ENCODE measurements at regions not wholly inside any gene's neighbourhood (a gene's known extent, or its start where the extent isn't known, plus 50 kb on each side); places are given as distances from the start of the nearest gene placed in this dataset.
"Not testable (repeated sequence)": the region's sequence is repeated elsewhere in the genome, so short reads cannot be mapped to it uniquely, and the experiment has no call there.

DNA sequence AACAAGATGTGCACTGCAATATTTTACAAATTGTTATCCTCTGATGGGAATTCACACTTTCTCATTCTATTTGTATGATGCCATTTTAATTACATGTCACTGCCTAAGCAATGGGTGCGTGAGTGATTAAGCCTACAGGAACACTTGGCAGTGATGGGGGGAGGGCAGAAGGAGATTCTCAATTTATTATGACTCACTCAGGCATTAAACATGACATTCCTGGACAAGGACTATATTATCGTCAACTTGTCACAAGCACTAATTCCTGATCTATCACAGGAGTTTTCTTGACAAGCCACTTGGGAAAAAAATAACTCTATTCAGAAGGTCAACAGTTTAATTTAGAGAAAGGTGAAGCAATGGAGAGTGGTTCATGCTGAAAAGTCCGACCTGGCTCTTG is 556.8 kb downstream of the NSUN3 start:
- Histone ChIP-seq H3K4me3 (no peak overlapping the region), H3K27me3 (no peaks in the 10 kb centered on the region), H3K27ac (no peak overlapping the region), H3K9me3 (replicated peaks) (no peaks in the 10 kb centered on the region; the same call in 1 of the 2 replicates), H3K36me3 (no peaks in the 10 kb centered on the region), H3K4me1 (no peaks in the 10 kb centered on the region)
- no peak for DNase-seq

DNA sequence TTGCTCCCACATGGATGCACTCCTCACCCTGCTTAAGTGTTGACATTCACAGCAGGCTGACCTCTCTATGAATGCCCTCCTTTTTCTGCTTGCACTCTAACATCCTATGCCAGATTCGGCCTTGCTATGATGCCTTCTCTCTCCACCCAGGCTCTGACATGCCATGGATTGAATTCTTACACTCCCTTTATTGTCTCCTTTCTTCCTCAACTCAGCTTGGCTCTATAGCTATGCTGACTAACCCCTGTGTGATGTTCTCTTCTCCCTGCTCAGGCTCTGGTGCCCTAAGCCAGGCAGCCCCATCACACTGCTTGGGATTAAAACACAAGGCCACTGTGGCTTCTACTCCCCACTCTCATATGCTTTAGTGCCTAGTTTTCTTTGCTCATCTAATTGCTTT is 563.7 kb downstream of the NSUN3 start:
- no peak overlapping the region for H3K4me3 ChIP-seq
- H3K9me3 ChIP-seq (replicated peaks): no peaks in the 10 kb centered on the region
- no peaks in the 10 kb centered on the region for H3K36me3 ChIP-seq
- H3K27me3 ChIP-seq: no peaks in the 10 kb centered on the region
- H3K4me1 ChIP-seq: no peaks in the 10 kb centered on the region
- H3K27ac ChIP-seq: no peak overlapping the region
- no peak for DNase-seq

GRCh38 chr3:94627689-94628088 is 564.8 kb downstream of the NSUN3 start:
- no peaks in the 10 kb centered on the region for H3K9me3 ChIP-seq (replicated peaks)
- H3K4me1 ChIP-seq: no peaks in the 10 kb centered on the region
- no peak overlapping the region for H3K27ac ChIP-seq
- H3K27me3 ChIP-seq: no peaks in the 10 kb centered on the region
- no peak for DNase-seq
- no peaks in the 10 kb centered on the region for H3K36me3 ChIP-seq
- no peak overlapping the region for H3K4me3 ChIP-seq

DNA sequence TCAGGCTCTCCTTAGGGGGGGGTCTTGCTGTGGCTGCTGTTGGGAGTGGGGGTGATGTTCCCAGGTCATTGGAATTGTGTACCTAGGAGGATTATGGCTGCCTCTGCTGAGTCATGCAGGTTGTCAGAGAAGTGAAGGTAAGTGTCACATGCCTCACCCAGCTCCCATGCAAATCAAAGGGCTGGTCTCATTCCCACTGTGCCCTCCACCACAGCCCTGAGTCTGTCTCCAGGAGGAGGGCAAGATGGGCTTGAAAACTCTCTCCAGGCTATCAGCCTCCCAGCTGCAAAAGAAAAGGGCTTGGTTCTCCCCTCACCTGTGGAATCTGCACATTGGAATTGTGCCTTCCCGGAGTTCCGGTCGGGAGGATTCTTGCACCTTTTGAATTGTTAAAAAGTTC is 580.5 kb downstream of the NSUN3 start:
- Histone ChIP-seq H3K9me3 (replicated peaks) (no peaks in the 10 kb centered on the region), H3K36me3 (no peaks in the 10 kb centered on the region), H3K27me3 (no peaks in the 10 kb centered on the region), H3K27ac (no peak overlapping the region), H3K4me1 (peaks cover 3% of the 10 kb centered on the region; the same call in 1 of the 2 replicates), H3K4me3 (no peak overlapping the region)
- DNase-seq: no peak

DNA sequence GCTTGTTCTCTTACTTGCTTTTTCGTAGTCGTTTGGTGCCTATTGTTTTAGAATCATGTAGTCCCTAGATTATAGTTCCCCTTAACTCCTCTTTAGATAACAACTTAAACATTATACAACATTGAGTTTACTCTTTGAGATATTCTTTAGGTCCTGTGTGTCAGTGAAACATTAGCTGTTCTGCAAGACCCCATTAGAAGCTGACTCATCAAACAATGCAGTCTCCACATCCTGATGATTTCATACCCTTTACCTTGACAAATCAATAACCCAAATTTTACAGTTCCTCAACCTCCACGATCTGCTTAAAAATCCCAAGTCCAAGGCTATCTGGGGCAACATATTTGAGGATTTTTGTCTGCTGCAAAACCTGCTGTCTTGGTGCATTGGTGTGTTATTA is 582.9 kb downstream of the NSUN3 start:
- Histone ChIP-seq H3K4me1 (peaks cover 3% of the 10 kb centered on the region; the same call in 1 of the 2 replicates), H3K4me3 (no peak overlapping the region), H3K27ac (no peak overlapping the region), H3K9me3 (replicated peaks) (no peaks in the 10 kb centered on the region), H3K36me3 (no peaks in the 10 kb centered on the region), H3K27me3 (no peaks in the 10 kb centered on the region)
- no peak for DNase-seq

GRCh38 chr3:94647131-94647530 is 584.3 kb downstream of the NSUN3 start:
- no peaks in the 10 kb centered on the region for H3K27me3 ChIP-seq
- no peak overlapping the region for H3K4me3 ChIP-seq
- no peaks in the 10 kb centered on the region for H3K9me3 ChIP-seq (replicated peaks)
- no peak overlapping the region for H3K27ac ChIP-seq
- peak in 1 of 2 experiments; percentile 13 for DNase-seq
- H3K4me1 ChIP-seq: peaks cover 3% of the 10 kb centered on the region; the same call in 1 of the 2 replicates
- H3K36me3 ChIP-seq: no peaks in the 10 kb centered on the region

- not testable (repeated sequence) for H3K4me3 ChIP-seq; H3K9me3 ChIP-seq (replicated peaks); H3K36me3 ChIP-seq; H3K27ac ChIP-seq; H3K4me1 ChIP-seq; H3K27me3 ChIP-seq; DNase-seq
These were observed 585.7 kb downstream of the NSUN3 start for GRCh38 chr3:94648270-94649180.

DNA sequence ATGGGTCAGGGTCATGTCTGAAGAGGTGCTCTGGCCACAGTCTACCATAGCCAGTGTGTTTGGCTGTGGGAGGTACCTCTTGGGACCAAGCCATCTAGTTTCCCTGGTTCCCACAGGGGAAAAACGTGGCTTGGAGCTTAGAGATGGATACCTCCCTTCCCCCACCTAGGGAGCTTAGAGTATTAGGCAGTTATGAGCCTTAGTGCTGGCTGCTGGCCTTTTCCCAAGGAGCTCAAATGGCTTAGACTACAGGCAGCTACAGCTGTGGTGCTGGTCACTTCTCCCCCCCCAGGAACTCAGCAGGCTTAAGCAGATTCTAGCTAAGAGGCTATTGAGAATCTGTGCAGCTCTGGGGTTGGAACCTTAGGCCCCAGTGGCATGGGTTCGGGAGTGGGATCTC is 591.2 kb downstream of the NSUN3 start:
- H3K4me1 ChIP-seq: 0 out of 2 replicates have a peak, but pooled peaks cover 3% of the 10 kb centered on the region
- DNase-seq: peak; percentile 55 to 66

GRCh38 chr3:94665922-94666321 is 603.1 kb downstream of the NSUN3 start:
- no peak for DNase-seq
- Histone ChIP-seq H3K9me3 (replicated peaks) (no peaks in the 10 kb centered on the region), H3K4me3 (no peak overlapping the region), H3K36me3 (no peaks in the 10 kb centered on the region), H3K4me1 (no peaks in the 10 kb centered on the region), H3K27ac (no peak overlapping the region), H3K27me3 (no peaks in the 10 kb centered on the region)

More for the DNA sequence above, 591.2 kb downstream of the NSUN3 start:
- H3K9me3 ChIP-seq (replicated peaks): no peaks in the 10 kb centered on the region
- H3K27me3 ChIP-seq: no peaks in the 10 kb centered on the region
- H3K36me3 ChIP-seq: no peaks in the 10 kb centered on the region
- no peak overlapping the region for H3K27ac ChIP-seq
- H3K4me3 ChIP-seq: no peak overlapping the region

DNA sequence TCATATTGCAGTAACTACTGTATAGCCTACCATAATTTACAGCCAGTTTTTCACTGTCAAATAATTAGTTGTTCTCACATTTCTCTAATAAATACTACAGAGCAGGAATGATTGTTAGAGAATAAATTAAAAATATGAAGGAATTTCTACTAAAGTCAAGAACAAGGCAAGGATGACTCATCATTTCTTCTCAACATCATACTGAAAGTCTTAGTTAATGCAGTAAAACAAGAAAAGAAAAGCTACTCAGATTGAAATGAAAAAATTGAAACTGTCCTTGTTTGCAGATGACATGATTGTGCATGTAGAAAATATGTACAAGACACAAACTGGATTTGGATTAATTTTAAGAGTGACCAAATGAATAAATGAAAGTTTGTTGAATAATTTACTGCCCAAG is 608.2 kb downstream of the NSUN3 start:
- H3K4me3 ChIP-seq: no peak overlapping the region
- no peaks in the 10 kb centered on the region for H3K4me1 ChIP-seq
- no peaks in the 10 kb centered on the region for H3K9me3 ChIP-seq (replicated peaks)
- no peak for DNase-seq
- no peaks in the 10 kb centered on the region for H3K27me3 ChIP-seq
- H3K27ac ChIP-seq: no peak overlapping the region
- no peaks in the 10 kb centered on the region for H3K36me3 ChIP-seq

DNA sequence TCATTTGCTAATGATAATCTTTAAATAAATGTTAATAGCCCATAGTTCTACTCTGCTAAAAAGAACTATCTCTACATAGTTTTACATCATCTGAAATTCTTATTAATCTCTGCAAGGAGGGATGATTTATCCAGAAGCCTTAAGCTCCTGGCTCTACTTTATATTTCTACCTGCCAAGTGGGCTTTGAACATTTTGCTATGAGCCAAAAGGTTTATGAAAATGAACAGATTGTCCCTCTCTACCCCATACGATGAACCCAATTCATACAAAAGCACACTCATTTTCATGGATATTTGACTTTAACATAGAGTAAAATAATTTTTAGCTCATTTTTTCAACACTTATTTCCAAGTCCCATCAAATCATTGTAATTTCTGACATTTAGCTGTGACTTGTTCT is 611.0 kb downstream of the NSUN3 start:
- no peaks in the 10 kb centered on the region for H3K36me3 ChIP-seq
- H3K4me3 ChIP-seq: no peak overlapping the region
- H3K27me3 ChIP-seq: no peaks in the 10 kb centered on the region
- no peaks in the 10 kb centered on the region for H3K4me1 ChIP-seq
- no peak for DNase-seq
- H3K27ac ChIP-seq: no peak overlapping the region
- H3K9me3 ChIP-seq (replicated peaks): no peaks in the 10 kb centered on the region

DNA sequence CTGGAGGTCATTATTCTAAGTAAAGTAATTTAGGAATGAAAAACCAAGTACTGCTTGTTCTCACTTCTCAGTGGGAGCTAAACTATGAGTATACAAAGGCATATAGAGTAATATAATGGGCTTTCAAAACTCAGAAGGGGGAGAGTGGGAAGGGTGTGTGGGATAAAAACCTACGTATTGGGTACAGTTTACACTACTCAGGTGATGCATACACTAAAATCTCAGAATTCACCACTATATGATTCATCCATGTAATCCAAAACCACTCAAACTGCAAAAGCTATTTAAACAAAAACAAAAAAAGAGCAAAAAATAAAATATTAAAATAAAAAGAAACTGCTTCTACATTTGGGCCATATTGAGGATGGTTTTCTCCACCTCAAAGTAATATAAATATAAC is 623.3 kb downstream of the NSUN3 start:
- Histone ChIP-seq H3K9me3 (replicated peaks) (no peaks in the 10 kb centered on the region), H3K36me3 (no peaks in the 10 kb centered on the region), H3K27ac (no peak overlapping the region), H3K4me1 (no peaks in the 10 kb centered on the region), H3K27me3 (no peaks in the 10 kb centered on the region), H3K4me3 (no peak overlapping the region)
- DNase-seq: no peak

- H3K9me3 ChIP-seq (replicated peaks): no peaks in the 10 kb centered on the region
- no peak for DNase-seq
- no peaks in the 10 kb centered on the region for H3K27me3 ChIP-seq
- H3K4me1 ChIP-seq: no peaks in the 10 kb centered on the region
- H3K36me3 ChIP-seq: no peaks in the 10 kb centered on the region
- H3K4me3 ChIP-seq: no peak overlapping the region
- H3K27ac ChIP-seq: no peak overlapping the region
These were observed 631.3 kb downstream of the NSUN3 start for GRCh38 chr3:94693997-94694640.

GRCh38 chr3:94694894-94695293 is 632.0 kb downstream of the NSUN3 start:
- H3K4me1 ChIP-seq: no peaks in the 10 kb centered on the region
- no peaks in the 10 kb centered on the region for H3K36me3 ChIP-seq
- H3K27ac ChIP-seq: no peak overlapping the region
- no peaks in the 10 kb centered on the region for H3K9me3 ChIP-seq (replicated peaks)
- no peak overlapping the region for H3K4me3 ChIP-seq
- H3K27me3 ChIP-seq: no peaks in the 10 kb centered on the region
- no peak for DNase-seq

- no peak overlapping the region for H3K4me3 ChIP-seq
- no peaks in the 10 kb centered on the region for H3K4me1 ChIP-seq
- no peaks in the 10 kb centered on the region for H3K9me3 ChIP-seq (replicated peaks)
- DNase-seq: no peak
- H3K36me3 ChIP-seq: no peaks in the 10 kb centered on the region
- no peak overlapping the region for H3K27ac ChIP-seq
- no peaks in the 10 kb centered on the region for H3K27me3 ChIP-seq
These were observed 641.6 kb downstream of the NSUN3 start for GRCh38 chr3:94704467-94704866.

Measured in SJCRH30 (cell line).